ENCODE measurements at regions not wholly inside any gene's neighbourhood (a gene's known extent, or its start where the extent isn't known, plus 50 kb on each side); places are given as distances from the start of the nearest gene placed in this dataset.

- no peak for DNase-seq
Observed at GRCh38 chr15:93176065-93176464, 87.1 kb upstream of the RGMA start.

GRCh38 chr15:93174836-93175235, 85.8 kb upstream of the RGMA start:
- DNase-seq: no peak

GRCh38 chr15:93173369-93173768, 84.4 kb upstream of the RGMA start:
- no peak for DNase-seq

- DNase-seq: no peak
Observed at GRCh38 chr15:93171476-93171875, 82.5 kb upstream of the RGMA start.

- no peak for DNase-seq
Observed at GRCh38 chr15:93170329-93170728, 81.3 kb upstream of the RGMA start.

GRCh38 chr15:93168910-93169309, 79.9 kb upstream of the RGMA start:
- DNase-seq: no peak

- no peak for DNase-seq
Observed at GRCh38 chr15:93167291-93167690, 78.3 kb upstream of the RGMA start.

- DNase-seq: no peak
Observed at GRCh38 chr15:93166675-93167074, 77.7 kb upstream of the RGMA start.

GRCh38 chr15:93165734-93166470, 76.9 kb upstream of the RGMA start:
- DNase-seq: no peak

- no peak for DNase-seq
Observed at GRCh38 chr15:93164409-93164808, 75.4 kb upstream of the RGMA start.

- DNase-seq: no peak
Observed at GRCh38 chr15:93162560-93162959, 73.5 kb upstream of the RGMA start.

GRCh38 chr15:93159930-93160329, 70.9 kb upstream of the RGMA start:
- DNase-seq: no peak

- no peak for DNase-seq
Observed at GRCh38 chr15:93158097-93158900, 69.3 kb upstream of the RGMA start.

- no peak for DNase-seq
Observed at GRCh38 chr15:93154666-93155065, 65.7 kb upstream of the RGMA start.

- DNase-seq: no peak
Observed at GRCh38 chr15:93152951-93153350, 63.9 kb upstream of the RGMA start.

- DNase-seq: no peak
Observed at GRCh38 chr15:93152360-93152759, 63.3 kb upstream of the RGMA start.

GRCh38 chr15:93150910-93151881, 62.2 kb upstream of the RGMA start:
- no peak for DNase-seq

GRCh38 chr15:93146601-93147000, 57.6 kb upstream of the RGMA start:
- no peak for DNase-seq

GRCh38 chr15:93146196-93146595, 57.2 kb upstream of the RGMA start:
- DNase-seq: no peak

- no peak for DNase-seq
Observed at GRCh38 chr15:93144463-93145236, 55.6 kb upstream of the RGMA start.

GRCh38 chr15:93143186-93143585, 54.2 kb upstream of the RGMA start:
- DNase-seq: no peak

GRCh38 chr15:93141371-93141794, 52.4 kb upstream of the RGMA start:
- DNase-seq: no peak

Data from NCI-H774 (cell line).